GM12878 (cell line): ENCODE measurements at regions not wholly inside any gene's neighbourhood (a gene's known extent, or its start where the extent isn't known, plus 50 kb on each side); places are given as distances from the start of the nearest gene placed in this dataset.

ENCODE experiments used
- ATAC-seq: fragments of 200-7000 bp; cut with Tn5 transposase; 3 replicates; pipeline ENCODE4 v1.9.1; 2020; ENCODE audit warnings: mild to moderate bottlenecking, moderate library complexity
- BruUV-seq: library from RNA; stranded (reverse); fragments of 400-500 nt; replicated peaks from 2 replicates; lab custom pipeline; 2021; lab: Mats Ljungman, UMichigan
- CTCF ChIA-PET: fragments of 300-600 bp; sonication (Branson Sonifier 250); formaldehyde crosslinking; extraction: SDS; loops from one replicate; lab custom pipeline; 2021; ENCODE audit warnings: inconsistent platforms; lab: Yijun Ruan, JAX
- POLR2A ChIA-PET: fragments of 350-600 bp; formaldehyde crosslinking; extraction: SDS; loops from one replicate; lab custom pipeline; 2021; ENCODE audit warnings: inconsistent platforms; lab: Charles Lee
- RAD21 ChIA-PET: fragments of 300-600 bp; sonication (Branson Sonifier 250); formaldehyde crosslinking; loops from one replicate; lab custom pipeline; 2023; ENCODE audit warnings: antibody characterized with exemption; ENCODE audit not compliant: unreplicated experiment; lab: Charles Lee
- SMC1A ChIA-PET: fragments of 300-600 bp; sonication (Branson Sonifier 250); formaldehyde crosslinking; loops from one replicate; lab custom pipeline; 2023; ENCODE audit not compliant: unreplicated experiment, uncharacterized antibody; lab: Charles Lee
- DNase-seq: peaks from one replicate; pipeline ENCODE4 v3.0.0-alpha.2; 2011; ENCODE audit warnings: low read depth, low spot score
- FAIRE-seq: peaks from 3 replicates; lab custom pipeline; 2011; peaks lifted over from hg19 to GRCh38; lab: Jason Lieb, UNC
- H2AFZ ChIP-seq: 2 replicates; pipeline ENCODE4 v1.6.0; 2011; ENCODE audit warnings: low read depth, low read length, control low read depth; ENCODE audit not compliant: control insufficient read depth
- H3K27ac ChIP-seq: 2 replicates; pipeline ENCODE4 v1.5.1; 2011; ENCODE audit warnings: control low read depth; ENCODE audit not compliant: control insufficient read depth, insufficient read depth
- H3K27me3 ChIP-seq, 2 experiments: replicated peaks in 1 of 2; 2 replicates each; pipeline versions ENCODE4 v1.6.0 to v1.6.1; 2011; ENCODE audit warnings: low read length in 1 of 2; ENCODE audit not compliant: control insufficient read depth in 2 of 2, insufficient read depth in 2 of 2
- H3K36me3 ChIP-seq, 2 experiments: 2 replicates each; pipeline ENCODE4 v1.5.1; 2011; ENCODE audit warnings: low read length in 1 of 2; ENCODE audit not compliant: control insufficient read depth in 2 of 2, insufficient read depth in 2 of 2
- H3K4me1 ChIP-seq: 2 replicates; pipeline ENCODE4 v1.6.1; 2011; ENCODE audit warnings: mild to moderate bottlenecking, low read length, moderate library complexity, mixed read lengths; ENCODE audit not compliant: control insufficient read depth, insufficient read depth
- H3K4me2 ChIP-seq: 2 replicates; pipeline ENCODE4 v1.6.0; 2011; ENCODE audit warnings: control low read depth; ENCODE audit not compliant: control insufficient read depth, insufficient read depth
- H3K4me3 ChIP-seq: fragments of 200-600 bp; sonication (generic); 2 replicates; pipeline ENCODE4 v1.5.1; 2016
- H3K79me2 ChIP-seq: 2 replicates; pipeline ENCODE4 v1.6.0; 2011; ENCODE audit warnings: low read length; ENCODE audit not compliant: control insufficient read depth, insufficient read depth
- H3K9ac ChIP-seq: 2 replicates; pipeline ENCODE4 v1.8.0; 2011; ENCODE audit warnings: low read length, control low read depth, mixed read lengths; ENCODE audit not compliant: control insufficient read depth, insufficient read depth
- H3K9me3 ChIP-seq: replicated peaks from 3 replicates; pipeline ENCODE4 v1.5.1; 2011; ENCODE audit warnings: mild to moderate bottlenecking, low read length; ENCODE audit not compliant: control insufficient read depth, insufficient read depth
- H4K20me1 ChIP-seq: 2 replicates; pipeline ENCODE4 v1.6.0; 2011; ENCODE audit not compliant: control insufficient read depth, insufficient read depth
- BACH1 ChIP-seq: fragments of 450-650 bp; IDR thresholded peaks from 2 replicates; pipeline ENCODE4 v1.6.1; 2017; ENCODE audit warnings: mild to moderate bottlenecking, borderline replicate concordance
- BCLAF1 ChIP-seq: fragments of 450-650 bp; IDR thresholded peaks from 2 replicates; pipeline ENCODE4 v1.6.1; 2017; ENCODE audit warnings: antibody characterized with exemption, mild to moderate bottlenecking, moderate library complexity
- CUX1 ChIP-seq: IDR thresholded peaks from 2 replicates; pipeline ENCODE4 v1.6.1; 2012; ENCODE audit warnings: improper control_type of control experiment, low read depth, low read length; ENCODE audit not compliant: insufficient replicate concordance
- E4F1 ChIP-seq: fragments of 450-650 bp; IDR thresholded peaks from 2 replicates; pipeline ENCODE4 v1.6.1; 2018; ENCODE audit warnings: borderline replicate concordance, mild to moderate bottlenecking; ENCODE audit not compliant: partially characterized antibody
- IKZF1 ChIP-seq: fragments of 450-650 bp; conservative IDR thresholded peaks from 2 replicates; pipeline ENCODE4 v1.6.1; 2017; ENCODE audit warnings: antibody characterized with exemption, mild to moderate bottlenecking
- MEF2A ChIP-seq: IDR thresholded peaks from 2 replicates; pipeline ENCODE4 v1.6.1; 2011; ENCODE audit warnings: low read depth, mild to moderate bottlenecking, low read length, moderate library complexity; ENCODE audit not compliant: insufficient read depth
- MTA2 ChIP-seq: fragments of 450-650 bp; IDR thresholded peaks from 2 replicates; pipeline ENCODE4 v1.6.1; 2016; ENCODE audit warnings: low read depth, mild to moderate bottlenecking, moderate library complexity
- PAX8 ChIP-seq: fragments of 450-650 bp; IDR thresholded peaks from 2 replicates; pipeline ENCODE4 v1.6.1; 2017; ENCODE audit warnings: mild to moderate bottlenecking, moderate library complexity
- SIX5 ChIP-seq: IDR thresholded peaks from 2 replicates; pipeline ENCODE4 v1.6.1; 2011; ENCODE audit warnings: mild to moderate bottlenecking, low read depth, low read length, moderate library complexity; ENCODE audit not compliant: severe bottlenecking
- SMAD1 ChIP-seq: fragments of 450-650 bp; IDR thresholded peaks from 2 replicates; pipeline ENCODE4 v1.6.1; 2018; ENCODE audit warnings: mild to moderate bottlenecking, low read depth; ENCODE audit not compliant: partially characterized antibody
- YBX1 ChIP-seq: fragments of 450-650 bp; IDR thresholded peaks from 2 replicates; pipeline ENCODE4 v1.6.1; 2016; ENCODE audit warnings: antibody characterized with exemption
- ZNF384 ChIP-seq: IDR thresholded peaks from 2 replicates; pipeline ENCODE4 v1.6.1; 2012; ENCODE audit warnings: low read depth, mild to moderate bottlenecking, low read length, improper control_type of control experiment, borderline replicate concordance
- WGBS: methylation state at CpG from one replicate; pipeline ENCODE4 v1.1.6; 2016; ENCODE audit warnings: low lambda C conversion rate; ENCODE audit not compliant: insufficient replicate concordance, insufficient coverage; ENCODE audit errors: missing lambda C conversion rate; 5-methylcytosine and 5-hydroxymethylcytosine counted together
- in situ Hi-C: fragments of 300-500 bp; cut with MboI; formaldehyde crosslinking; loops from 9 replicates; pipeline ENCODE4 v1.14.3; 2018; ENCODE audit warnings: mixed read lengths
- intact Hi-C: fragments of 100-400 bp; cut with micrococcal nuclease; formaldehyde crosslinking; loops from one replicate; pipeline ENCODE4 v1.14.2; 2022; ENCODE audit not compliant: unreplicated experiment

- intact Hi-C loops (no loop called here), in situ Hi-C loops (no loop called here)
Observed at GRCh38 chr14:28361486-28361885, 405.1 kb upstream of the FOXG1 start.

More at GRCh38 chr14:28361486-28361885, 405.1 kb upstream of the FOXG1 start:
- no peak overlapping the region for H3K4me3 ChIP-seq
- no peaks in the 10 kb centered on the region for H4K20me1 ChIP-seq
- ChIA-PET RAD21 (no interaction called here), CTCF (no interaction called here)
- no peak overlapping the region for H3K4me2 ChIP-seq
- no peak for ATAC-seq
- TF ChIP-seq MEF2A: no peak
- TF ChIP-seq ZNF384: no peak
- TF ChIP-seq SMAD1: no peak
- no peak for TF ChIP-seq BACH1
- TF ChIP-seq PAX8: no peak
- TF ChIP-seq BCLAF1: no peak
- no peak for TF ChIP-seq E4F1
- TF ChIP-seq YBX1: no peak
- no peak for TF ChIP-seq SIX5
- TF ChIP-seq CUX1: no peak
- no peak for TF ChIP-seq MTA2
- no peak for TF ChIP-seq IKZF1
- TF ChIP-seq, all 136 proteins: peak for 0
- no peak overlapping the region for H3K9ac ChIP-seq
- H3K36me3 ChIP-seq: no peaks in the 10 kb centered on the region
- H3K79me2 ChIP-seq: no peaks in the 10 kb centered on the region
- H3K4me1 ChIP-seq: no peaks in the 10 kb centered on the region
- FAIRE-seq (no peak), DNase-seq (no peak)
- H3K9me3 ChIP-seq: no peaks in the 10 kb centered on the region; the same call in 2 of the 3 replicates
- no TSS peak for BruUV-seq
- H3K27me3 ChIP-seq: no peaks in the 10 kb centered on the region
- no peak overlapping the region for H3K27ac ChIP-seq
- H2AFZ ChIP-seq: no peak overlapping the region
- ChIA-PET POLR2A (no interaction called here), SMC1A (no interaction called here)
- WGBS: 4% methylated on average over 1 of the region's 1 CpG
